ENCODE measurements at regions not wholly inside any gene's neighbourhood (a gene's known extent, or its start where the extent isn't known, plus 50 kb on each side); places are given as distances from the start of the nearest gene placed in this dataset.
A peak's percentile ranks its signal among the peaks of the same experiment; 100 is the strongest.

DNA sequence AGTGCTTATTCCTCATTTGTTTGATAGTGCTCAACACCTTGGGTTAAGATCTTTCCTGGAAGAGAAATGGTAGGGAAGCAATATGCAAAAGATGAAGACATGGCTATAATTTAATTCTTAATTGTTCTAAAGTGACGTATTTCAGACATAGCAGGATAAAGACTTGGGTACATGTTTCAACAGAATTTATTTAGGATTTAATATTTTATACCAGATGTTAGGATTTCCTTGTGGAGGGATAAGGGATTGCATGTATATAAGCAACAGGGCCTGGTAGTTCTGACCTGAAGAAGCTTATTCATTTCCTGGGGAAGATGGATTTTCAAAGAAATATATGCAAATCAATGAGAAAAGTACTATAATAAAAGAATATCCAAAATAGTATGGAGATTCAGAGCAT lies 163.8 kb downstream of the FAT3 start:
- TF ChIP-seq, protein P1, sequence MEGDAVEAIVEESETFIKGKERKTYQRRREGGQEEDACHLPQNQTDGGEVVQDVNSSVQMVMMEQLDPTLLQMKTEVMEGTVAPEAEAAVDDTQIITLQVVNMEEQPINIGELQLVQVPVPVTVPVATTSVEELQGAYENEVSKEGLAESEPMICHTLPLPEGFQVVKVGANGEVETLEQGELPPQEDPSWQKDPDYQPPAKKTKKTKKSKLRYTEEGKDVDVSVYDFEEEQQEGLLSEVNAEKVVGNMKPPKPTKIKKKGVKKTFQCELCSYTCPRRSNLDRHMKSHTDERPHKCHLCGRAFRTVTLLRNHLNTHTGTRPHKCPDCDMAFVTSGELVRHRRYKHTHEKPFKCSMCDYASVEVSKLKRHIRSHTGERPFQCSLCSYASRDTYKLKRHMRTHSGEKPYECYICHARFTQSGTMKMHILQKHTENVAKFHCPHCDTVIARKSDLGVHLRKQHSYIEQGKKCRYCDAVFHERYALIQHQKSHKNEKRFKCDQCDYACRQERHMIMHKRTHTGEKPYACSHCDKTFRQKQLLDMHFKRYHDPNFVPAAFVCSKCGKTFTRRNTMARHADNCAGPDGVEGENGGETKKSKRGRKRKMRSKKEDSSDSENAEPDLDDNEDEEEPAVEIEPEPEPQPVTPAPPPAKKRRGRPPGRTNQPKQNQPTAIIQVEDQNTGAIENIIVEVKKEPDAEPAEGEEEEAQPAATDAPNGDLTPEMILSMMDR (conservative IDR thresholded peaks at IDR 0.05; ENCODE audit: low read depth, low read length) = peak; percentile 39; the same call in 1 of the 2 replicates
- TF ChIP-seq EZH2phosphoT487 (IDR thresholded peaks at IDR 0.05; ENCODE audit: borderline replicate concordance, low read length) = no peak
- TF ChIP-seq EZH2 (IDR thresholded peaks at IDR 0.05; ENCODE audit: low read length, unreplicated experiment) = no peak
